ENCODE measurements at regions not wholly inside any gene's neighbourhood (a gene's known extent, or its start where the extent isn't known, plus 50 kb on each side); places are given as distances from the start of the nearest gene placed in this dataset.

- Histone ChIP-seq H3K36me3 (ENCODE audit: insufficient read depth) (no peaks in the 10 kb centered on the region), H3K27ac (ENCODE audit: low read depth) (no peak overlapping the region), H3K27me3 (ENCODE audit: insufficient read depth) (no peaks in the 10 kb centered on the region), H2AFZ (no peak overlapping the region), H3K9me2 (ENCODE audit: insufficient read depth) (no peaks in the 10 kb centered on the region), H3K4me2 (no peak overlapping the region), H3K4me1 (ENCODE audit: insufficient read depth) (peaks cover 4% of the 10 kb centered on the region), H4K20me1 (replicated peaks; ENCODE audit: insufficient read depth) (no peaks in the 10 kb centered on the region), H3F3A (replicated peaks; ENCODE audit: low read depth) (no peaks in the 10 kb centered on the region), H3K79me2 (replicated peaks; ENCODE audit: insufficient read depth) (no peaks in the 10 kb centered on the region), H3K4me3 (no peak overlapping the region)
- ATAC-seq (no peak), DNase-seq (ENCODE audit: low spot score) (no peak)
- no peak for TF ChIP-seq ZNF114 (CRISPR knock-in tag; IDR thresholded peaks at IDR 0.05)
- Mint-ChIP-seq H3K27ac (no peak overlapping the region), H3K4me1 (peaks cover 9% of the 10 kb centered on the region; the same call in 2 of the 3 replicates), H3K36me3 (ENCODE audit: low read depth) (no peaks in the 10 kb centered on the region), H3K9me3 (no peaks in the 10 kb centered on the region), H3K4me3 (no peak overlapping the region), H3K27me3 (ENCODE audit: insufficient read depth, low read depth, poor library complexity) (no peaks in the 10 kb centered on the region)
These were observed 1193.1 kb downstream of the EFNB2 start for GRCh38 chr13:105342281-105342820.

- DNase-seq (ENCODE audit: low spot score), result no peak
- no peaks in the 10 kb centered on the region for H4K20me1 ChIP-seq (replicated peaks; ENCODE audit: insufficient read depth)
These were observed 1193.7 kb downstream of the EFNB2 start for GRCh38 chr13:105341758-105342157.

More at GRCh38 chr13:105341758-105342157, 1193.7 kb downstream of the EFNB2 start:
- no peaks in the 10 kb centered on the region for H3K36me3 Mint-ChIP-seq (ENCODE audit: low read depth)
- TF ChIP-seq ZNF114 (CRISPR knock-in tag; IDR thresholded peaks at IDR 0.05) (no peak), ZNF462 (CRISPR knock-in tag; IDR thresholded peaks at IDR 0.05) (no peak), EZH2phosphoT487 (IDR thresholded peaks at IDR 0.05; ENCODE audit: unreplicated experiment) (no peak), ZNF331 (CRISPR knock-in tag; IDR thresholded peaks at IDR 0.05; ENCODE audit: low read depth) (no peak), REST (IDR thresholded peaks at IDR 0.05; ENCODE audit: unreplicated experiment) (no peak), JUNB (IDR thresholded peaks at IDR 0.05; ENCODE audit: unreplicated experiment) (no peak)
- H3K4me3 Mint-ChIP-seq, result no peak overlapping the region
- H3K4me1 ChIP-seq (ENCODE audit: insufficient read depth), result peaks cover 10% of the 10 kb centered on the region
- no peak overlapping the region for H3K27ac ChIP-seq (ENCODE audit: low read depth)
- no peak overlapping the region for H3K4me3 ChIP-seq
- no peaks in the 10 kb centered on the region for H3K36me3 ChIP-seq (ENCODE audit: insufficient read depth)
- H3K4me1 Mint-ChIP-seq, result peaks cover 11% of the 10 kb centered on the region; the same call in 2 of the 3 replicates
- H3K4me2 ChIP-seq, result no peak overlapping the region
- H3K27me3 ChIP-seq (ENCODE audit: insufficient read depth), result no peaks in the 10 kb centered on the region
- ATAC-seq, result no peak
- H3F3A ChIP-seq (replicated peaks; ENCODE audit: low read depth), result no peaks in the 10 kb centered on the region
- H3K27ac Mint-ChIP-seq, result no peak overlapping the region
- no peak overlapping the region for H2AFZ ChIP-seq
- no peaks in the 10 kb centered on the region for H3K79me2 ChIP-seq (replicated peaks; ENCODE audit: insufficient read depth)
- no peaks in the 10 kb centered on the region for H3K9me3 Mint-ChIP-seq
- no peaks in the 10 kb centered on the region for H3K9me2 ChIP-seq (ENCODE audit: insufficient read depth)
- H3K27me3 Mint-ChIP-seq (ENCODE audit: insufficient read depth, low read depth, poor library complexity), result no peaks in the 10 kb centered on the region

Measured in GM23338 (cell line).